ENCODE measurements at regions not wholly inside any gene's neighbourhood (a gene's known extent, or its start where the extent isn't known, plus 50 kb on each side); places are given as distances from the start of the nearest gene placed in this dataset.
A peak's percentile ranks its signal among the peaks of the same experiment; 100 is the strongest.

- Histone ChIP-seq H3K4me2 (ENCODE audit: low read length) (peak overlapping the region; percentile 22), H3K27ac (ENCODE audit: low read depth, low read length) (no peak overlapping the region), H4K5ac (ENCODE audit: low read length) (no peak overlapping the region), H3K27me3 (ENCODE audit: insufficient read depth, low read length, poor library complexity) (no peaks in the 10 kb centered on the region), H3K36me3 (ENCODE audit: control insufficient read depth, insufficient read depth, low read length) (no peaks in the 10 kb centered on the region), H3K4me1 (ENCODE audit: control insufficient read depth, low read depth, low read length) (no peaks in the 10 kb centered on the region), H4K8ac (ENCODE audit: low read depth, low read length) (no peak overlapping the region), H2BK15ac (replicated peaks; ENCODE audit: low read depth) (no peak overlapping the region), H3K18ac (ENCODE audit: low read length) (no peak overlapping the region), H3K23ac (ENCODE audit: low read length) (no peak overlapping the region), H2BK5ac (ENCODE audit: low read length) (no peak overlapping the region), H3K4me3 (ENCODE audit: low read length) (peak overlapping the region; percentile 21), H2BK120ac (ENCODE audit: low read depth, low read length) (no peak overlapping the region), H3K56ac (ENCODE audit: low read length) (peak overlapping the region; percentile 10), H3K9ac (ENCODE audit: low read length) (peak overlapping the region; percentile 35), H2AK5ac (ENCODE audit: low read length) (no peak overlapping the region), H3K4ac (ENCODE audit: low read depth, low read length) (no peak overlapping the region), H3K79me2 (ENCODE audit: control insufficient read depth, insufficient read depth, low read length) (no peaks in the 10 kb centered on the region), H3K79me1 (ENCODE audit: low read length) (no peaks in the 10 kb centered on the region)
- DNase-seq = peak; percentile 17
- no CpG with 5 or more reads among the region's 24 CpGs for WGBS (ENCODE audit: extremely low coverage, insufficient coverage, low lambda C conversion rate)
Observed at GRCh38 chrX:155767876-155768769, 113.0 kb upstream of the VAMP7 start.

DNA sequence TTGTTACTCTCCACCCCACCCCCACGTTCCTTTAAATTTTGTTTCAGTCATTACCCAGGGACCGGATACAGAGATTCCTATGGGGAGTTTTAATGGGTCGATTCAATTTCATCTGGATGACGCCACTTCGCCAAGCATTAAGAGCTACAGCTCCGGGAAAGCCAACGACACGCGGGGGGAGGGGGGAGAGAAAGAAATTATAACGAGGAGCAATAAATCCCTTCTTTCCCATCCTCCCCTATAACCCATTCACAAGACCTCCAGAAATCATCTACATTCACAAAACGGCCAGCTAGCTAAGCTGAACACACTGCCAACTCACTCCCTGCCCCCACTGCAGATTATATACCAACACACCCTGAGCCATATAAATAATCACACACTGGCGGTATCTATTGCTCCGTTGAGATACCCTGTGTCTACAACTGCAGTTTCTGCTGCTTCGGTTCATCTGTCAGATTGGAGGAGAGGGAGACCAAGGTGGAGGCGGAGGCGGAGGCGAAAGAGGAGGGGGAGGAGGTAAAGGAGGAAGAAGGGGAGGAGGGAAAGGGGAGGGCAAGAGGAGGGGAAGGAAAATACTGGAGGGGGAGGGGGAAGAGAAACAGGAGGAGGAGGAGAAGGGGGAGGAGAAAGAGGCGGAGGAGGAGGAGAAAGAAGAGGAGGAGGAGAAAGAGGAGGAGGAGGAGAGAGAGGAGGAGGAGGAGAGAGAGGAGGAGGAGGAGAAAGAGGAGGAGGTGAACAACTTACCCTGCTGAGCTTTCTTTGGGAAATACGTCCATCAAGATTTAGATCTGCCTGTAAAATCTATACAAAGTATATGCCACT, 113.9 kb upstream of the VAMP7 start:
- H3K4ac ChIP-seq (ENCODE audit: low read depth, low read length) = no peak overlapping the region
- no peaks in the 10 kb centered on the region for H3K79me1 ChIP-seq (ENCODE audit: low read length)
- no CpG with 5 or more reads among the region's 19 CpGs for WGBS (ENCODE audit: extremely low coverage, insufficient coverage, low lambda C conversion rate)
- H3K4me1 ChIP-seq (ENCODE audit: control insufficient read depth, low read depth, low read length) = no peaks in the 10 kb centered on the region
- peak; percentile 94 for DNase-seq
- no peak overlapping the region for H3K18ac ChIP-seq (ENCODE audit: low read length)
- H3K56ac ChIP-seq (ENCODE audit: low read length) = peak overlapping the region; percentile 50
- no peak overlapping the region for H3K27ac ChIP-seq (ENCODE audit: low read depth, low read length)
- H2AK5ac ChIP-seq (ENCODE audit: low read length) = no peak overlapping the region
- H3K79me2 ChIP-seq (ENCODE audit: control insufficient read depth, insufficient read depth, low read length) = no peaks in the 10 kb centered on the region
- no peak overlapping the region for H4K5ac ChIP-seq (ENCODE audit: low read length)
- H2BK5ac ChIP-seq (ENCODE audit: low read length) = no peak overlapping the region
- no peak overlapping the region for H2BK120ac ChIP-seq (ENCODE audit: low read depth, low read length)
- peak overlapping the region; percentile 32 for H3K9ac ChIP-seq (ENCODE audit: low read length)
- no peak overlapping the region for H2BK15ac ChIP-seq (replicated peaks; ENCODE audit: low read depth)
- no peaks in the 10 kb centered on the region for H3K27me3 ChIP-seq (ENCODE audit: insufficient read depth, low read length, poor library complexity)
- H3K36me3 ChIP-seq (ENCODE audit: control insufficient read depth, insufficient read depth, low read length) = no peaks in the 10 kb centered on the region
- H3K23ac ChIP-seq (ENCODE audit: low read length) = no peak overlapping the region
- H4K8ac ChIP-seq (ENCODE audit: low read depth, low read length) = no peak overlapping the region
- peak overlapping the region; percentile 22 for H3K4me3 ChIP-seq (ENCODE audit: low read length)
- H3K4me2 ChIP-seq (ENCODE audit: low read length) = peak overlapping the region; percentile 35

- no peak overlapping the region for H2BK5ac ChIP-seq (ENCODE audit: low read length)
- H3K56ac ChIP-seq (ENCODE audit: low read length) = no peak overlapping the region
- H3K4ac ChIP-seq (ENCODE audit: low read depth, low read length) = no peak overlapping the region
- H3K27me3 ChIP-seq (ENCODE audit: insufficient read depth, low read length, poor library complexity) = no peaks in the 10 kb centered on the region
- H3K4me1 ChIP-seq (ENCODE audit: control insufficient read depth, low read depth, low read length) = no peaks in the 10 kb centered on the region
- H3K79me1 ChIP-seq (ENCODE audit: low read length) = no peaks in the 10 kb centered on the region
- peak; percentile 52 for DNase-seq
- H3K18ac ChIP-seq (ENCODE audit: low read length) = no peak overlapping the region
- H3K9ac ChIP-seq (ENCODE audit: low read length) = no peak overlapping the region
- no CpG with 5 or more reads among the region's 1 CpG for WGBS (ENCODE audit: extremely low coverage, insufficient coverage, low lambda C conversion rate)
- no peak overlapping the region for H3K27ac ChIP-seq (ENCODE audit: low read depth, low read length)
- H2BK120ac ChIP-seq (ENCODE audit: low read depth, low read length) = no peak overlapping the region
- no peak overlapping the region for H4K8ac ChIP-seq (ENCODE audit: low read depth, low read length)
- no peaks in the 10 kb centered on the region for H3K36me3 ChIP-seq (ENCODE audit: control insufficient read depth, insufficient read depth, low read length)
- H2AK5ac ChIP-seq (ENCODE audit: low read length) = no peak overlapping the region
- no peak overlapping the region for H4K5ac ChIP-seq (ENCODE audit: low read length)
- no peak overlapping the region for H3K4me2 ChIP-seq (ENCODE audit: low read length)
- no peak overlapping the region for H2BK15ac ChIP-seq (replicated peaks; ENCODE audit: low read depth)
- H3K79me2 ChIP-seq (ENCODE audit: control insufficient read depth, insufficient read depth, low read length) = no peaks in the 10 kb centered on the region
- H3K23ac ChIP-seq (ENCODE audit: low read length) = no peak overlapping the region
- no peak overlapping the region for H3K4me3 ChIP-seq (ENCODE audit: low read length)
Observed at GRCh38 chrX:155766321-155766720, 114.8 kb upstream of the VAMP7 start.

GRCh38 chrX:155761185-155761584, 120.0 kb upstream of the VAMP7 start:
- Histone ChIP-seq H4K5ac (ENCODE audit: low read length) (no peak overlapping the region), H3K23ac (ENCODE audit: low read length) (no peak overlapping the region), H3K4me3 (ENCODE audit: low read length) (no peak overlapping the region), H2BK15ac (replicated peaks; ENCODE audit: low read depth) (no peak overlapping the region), H2BK120ac (ENCODE audit: low read depth, low read length) (no peak overlapping the region), H3K27me3 (ENCODE audit: insufficient read depth, low read length, poor library complexity) (no peaks in the 10 kb centered on the region), H2BK5ac (ENCODE audit: low read length) (no peak overlapping the region), H3K36me3 (ENCODE audit: control insufficient read depth, insufficient read depth, low read length) (no peaks in the 10 kb centered on the region), H3K27ac (ENCODE audit: low read depth, low read length) (no peak overlapping the region), H3K79me1 (ENCODE audit: low read length) (no peaks in the 10 kb centered on the region), H3K9ac (ENCODE audit: low read length) (no peak overlapping the region), H3K56ac (ENCODE audit: low read length) (no peak overlapping the region), H3K4ac (ENCODE audit: low read depth, low read length) (no peak overlapping the region), H2AK5ac (ENCODE audit: low read length) (no peak overlapping the region), H3K4me2 (ENCODE audit: low read length) (no peak overlapping the region), H3K79me2 (ENCODE audit: control insufficient read depth, insufficient read depth, low read length) (no peaks in the 10 kb centered on the region), H4K8ac (ENCODE audit: low read depth, low read length) (no peak overlapping the region), H3K18ac (ENCODE audit: low read length) (no peak overlapping the region), H3K4me1 (ENCODE audit: control insufficient read depth, low read depth, low read length) (no peaks in the 10 kb centered on the region)
- DNase-seq = no peak

DNA sequence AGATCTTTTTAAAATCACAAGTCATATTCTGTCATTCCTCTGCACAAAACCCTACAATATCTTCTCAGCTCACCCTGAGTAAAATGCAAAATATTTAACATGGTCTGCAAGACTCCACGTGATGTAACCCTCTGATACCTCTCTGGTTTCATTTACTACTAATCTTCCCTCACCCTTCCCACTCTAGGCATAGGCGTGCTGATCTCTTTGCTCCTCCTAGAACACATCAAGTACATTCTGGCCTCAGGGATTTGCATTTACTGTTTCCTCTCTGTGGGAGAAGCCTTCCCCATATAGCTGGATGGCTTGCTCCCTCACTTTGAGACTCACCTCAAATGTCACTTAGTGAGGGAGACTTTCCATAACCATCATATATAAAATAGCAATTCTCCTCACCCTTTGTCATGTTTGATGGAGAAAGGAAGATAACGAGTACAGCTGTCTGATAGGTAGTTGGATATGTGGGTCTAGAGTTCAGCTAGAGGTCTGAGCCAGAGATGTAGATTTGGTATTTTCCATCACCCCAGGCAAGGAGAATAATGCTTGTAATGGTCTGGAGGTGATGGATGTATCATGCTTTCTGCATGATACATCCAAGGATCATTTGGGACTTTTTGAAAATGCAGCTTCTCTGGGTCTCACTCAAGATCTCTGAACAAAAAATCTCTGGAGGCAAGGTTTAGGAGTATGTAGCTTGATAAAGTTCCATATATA, 123.9 kb upstream of the VAMP7 start:
- no peaks in the 10 kb centered on the region for H3K27me3 ChIP-seq (ENCODE audit: insufficient read depth, low read length, poor library complexity)
- no peak overlapping the region for H2BK120ac ChIP-seq (ENCODE audit: low read depth, low read length)
- H3K56ac ChIP-seq (ENCODE audit: low read length) = no peak overlapping the region

More for the DNA sequence above, 123.9 kb upstream of the VAMP7 start:
- Histone ChIP-seq H3K9ac (ENCODE audit: low read length) (no peak overlapping the region), H3K79me1 (ENCODE audit: low read length) (no peaks in the 10 kb centered on the region), H4K8ac (ENCODE audit: low read depth, low read length) (no peak overlapping the region), H2BK5ac (ENCODE audit: low read length) (no peak overlapping the region), H3K27ac (ENCODE audit: low read depth, low read length) (no peak overlapping the region), H2AK5ac (ENCODE audit: low read length) (no peak overlapping the region), H3K4me3 (ENCODE audit: low read length) (no peak overlapping the region), H3K4me1 (ENCODE audit: control insufficient read depth, low read depth, low read length) (no peaks in the 10 kb centered on the region), H3K4me2 (ENCODE audit: low read length) (no peak overlapping the region), H3K79me2 (ENCODE audit: control insufficient read depth, insufficient read depth, low read length) (no peaks in the 10 kb centered on the region), H3K36me3 (ENCODE audit: control insufficient read depth, insufficient read depth, low read length) (no peaks in the 10 kb centered on the region), H4K5ac (ENCODE audit: low read length) (no peak overlapping the region), H2BK15ac (replicated peaks; ENCODE audit: low read depth) (no peak overlapping the region), H3K18ac (ENCODE audit: low read length) (no peak overlapping the region), H3K23ac (ENCODE audit: low read length) (no peak overlapping the region), H3K4ac (ENCODE audit: low read depth, low read length) (no peak overlapping the region)
- DNase-seq = no peak
- WGBS (ENCODE audit: extremely low coverage, insufficient coverage, low lambda C conversion rate) = no CpG with 5 or more reads among the region's 3 CpGs
